Peyer's patch (tissue), 4 donors: ENCODE measurements at regions not wholly inside any gene's neighbourhood (a gene's known extent, or its start where the extent isn't known, plus 50 kb on each side); places are given as distances from the start of the nearest gene placed in this dataset.

Experiments used
- CTCF ChIP-seq, 6 experiments: fragments of 450-650 bp in 4 of 6; fragments of 200-600 bp in 2 of 6; sonication (generic) in 1 of 6; IDR thresholded peaks; one replicate each; pipeline ENCODE4 v1.5.1; 2017 to 2019; ENCODE audit warnings: antibody characterized with exemption in 6 of 6, mild to moderate bottlenecking in 3 of 6, moderate library complexity in 1 of 6
- POLR2A ChIP-seq, 2 donors: fragments of 450-650 bp; IDR thresholded peaks; one replicate each; pipeline ENCODE4 v1.5.1; 2017; ENCODE audit warnings: antibody characterized with exemption in 2 of 2, mild to moderate bottlenecking in 2 of 2, moderate library complexity in 2 of 2

GRCh38 chr13:70941454-70941853 lies 833.2 kb upstream of the KLHL1 start:
- TF ChIP-seq POLR2A (IDR thresholded peaks at IDR 0.05) (no peak), CTCF (IDR thresholded peaks at IDR 0.05) (no peak)
